NAMALWA (cell line): ENCODE measurements at regions not wholly inside any gene's neighbourhood (a gene's known extent, or its start where the extent isn't known, plus 50 kb on each side); places are given as distances from the start of the nearest gene placed in this dataset.

Experiments
- DNase-seq: peaks from one replicate; pipeline ENCODE4 v3.0.0-alpha.2; 2015; ENCODE audit warnings: low spot score

GRCh38 chr13:89827552-89827951, 1519.9 kb upstream of the MIR17HG start:
- no peak for DNase-seq

GRCh38 chr13:89828506-89828905, 1519.0 kb upstream of the MIR17HG start:
- no peak for DNase-seq

GRCh38 chr13:89831157-89831556, 1516.3 kb upstream of the MIR17HG start:
- no peak for DNase-seq

- no peak for DNase-seq
These were observed 1514.7 kb upstream of the MIR17HG start for GRCh38 chr13:89832827-89833226.

GRCh38 chr13:89843621-89844020, 1503.9 kb upstream of the MIR17HG start:
- DNase-seq = no peak

- DNase-seq = no peak
These were observed 1501.6 kb upstream of the MIR17HG start for GRCh38 chr13:89845874-89846273.

GRCh38 chr13:89846926-89847585, 1500.4 kb upstream of the MIR17HG start:
- DNase-seq = no peak

GRCh38 chr13:89852570-89852969, 1494.9 kb upstream of the MIR17HG start:
- DNase-seq = no peak

- no peak for DNase-seq
These were observed 1491.0 kb upstream of the MIR17HG start for GRCh38 chr13:89856512-89856911.

- DNase-seq = no peak
These were observed 1490.0 kb upstream of the MIR17HG start for GRCh38 chr13:89857502-89857901.

- no peak for DNase-seq
These were observed 1485.3 kb upstream of the MIR17HG start for GRCh38 chr13:89862011-89862690.

- DNase-seq = no peak
These were observed 1484.8 kb upstream of the MIR17HG start for GRCh38 chr13:89862691-89863036.

GRCh38 chr13:89865164-89866064, 1482.1 kb upstream of the MIR17HG start:
- DNase-seq = no peak

- no peak for DNase-seq
These were observed 1478.2 kb upstream of the MIR17HG start for GRCh38 chr13:89869312-89869711.

- DNase-seq = no peak
These were observed 1468.6 kb upstream of the MIR17HG start for GRCh38 chr13:89878904-89879303.

- no peak for DNase-seq
These were observed 1467.3 kb upstream of the MIR17HG start for GRCh38 chr13:89880201-89880600.

GRCh38 chr13:89883893-89884448, 1463.5 kb upstream of the MIR17HG start:
- no peak for DNase-seq

GRCh38 chr13:89890806-89891205, 1456.7 kb upstream of the MIR17HG start:
- DNase-seq = no peak

- DNase-seq = no peak
These were observed 1456.1 kb upstream of the MIR17HG start for GRCh38 chr13:89891416-89891815.

- DNase-seq = no peak
These were observed 1449.8 kb upstream of the MIR17HG start for GRCh38 chr13:89897681-89898080.

- DNase-seq = no peak
These were observed 1448.0 kb upstream of the MIR17HG start for GRCh38 chr13:89899302-89900103.
